HUES48 (cell line): ENCODE measurements at regions not wholly inside any gene's neighbourhood (a gene's known extent, or its start where the extent isn't known, plus 50 kb on each side); places are given as distances from the start of the nearest gene placed in this dataset.

Experiments used
- H3K27ac ChIP-seq: one replicate; pipeline ENCODE4 v1.7.0; 2013; ENCODE audit warnings: low read depth, low read length, inconsistent platforms
- H3K27me3 ChIP-seq: 2 replicates; pipeline ENCODE4 v1.6.1; 2013; ENCODE audit warnings: mild to moderate bottlenecking, low read length; ENCODE audit not compliant: control insufficient read depth, insufficient read depth
- H3K36me3 ChIP-seq: 2 replicates; pipeline ENCODE4 v1.6.1; 2013; ENCODE audit warnings: low read length; ENCODE audit not compliant: control insufficient read depth, insufficient read depth
- H3K4me1 ChIP-seq: 2 replicates; pipeline ENCODE4 v1.6.1; 2013; ENCODE audit warnings: mild to moderate bottlenecking, low read length; ENCODE audit not compliant: control insufficient read depth, insufficient read depth
- H3K4me3 ChIP-seq: 2 replicates; pipeline ENCODE4 v1.5.1; 2013; ENCODE audit warnings: mild to moderate bottlenecking, low read depth, low read length
- H3K9ac ChIP-seq: 2 replicates; pipeline ENCODE4 v1.6.1; 2013; ENCODE audit warnings: mild to moderate bottlenecking, low read depth, low read length, moderate library complexity
- H3K9me3 ChIP-seq: 2 replicates; pipeline ENCODE4 v1.6.1; 2013; ENCODE audit warnings: low read length; ENCODE audit not compliant: control insufficient read depth, insufficient read depth

DNA sequence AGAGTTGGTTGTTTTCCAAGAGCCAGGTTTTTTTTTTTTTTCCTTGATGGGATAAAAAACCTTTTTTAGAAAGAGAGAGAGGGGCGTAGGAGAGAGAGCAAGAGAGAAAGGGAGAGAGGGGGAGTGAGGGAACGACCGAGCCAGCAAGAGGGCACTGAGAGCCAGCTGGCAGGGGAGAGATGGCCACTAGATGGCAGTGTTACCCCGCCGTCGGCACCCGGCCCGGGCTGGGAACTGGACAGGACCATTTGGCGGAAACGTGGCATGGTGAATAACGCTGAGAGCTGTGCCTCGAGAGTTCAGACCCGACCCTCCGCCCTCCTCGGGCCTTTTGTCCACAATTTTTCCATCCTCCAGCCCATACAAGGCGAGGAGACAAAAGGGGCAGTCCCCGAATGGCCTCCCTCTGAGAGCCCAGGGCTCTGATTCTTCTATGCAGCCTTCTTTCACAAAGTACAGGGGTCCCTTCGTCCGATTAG is 286.7 kb upstream of the VRK2 start:
- Histone ChIP-seq H3K4me3 (0 out of 2 replicates have a peak overlapping the region, but pooled peaks have one; percentile 11), H3K27ac (no peak overlapping the region), H3K9ac (peak overlapping the region; percentile 36; the same call in 1 of the 2 replicates), H3K9me3 (no peaks in the 10 kb centered on the region), H3K27me3 (no peaks in the 10 kb centered on the region), H3K36me3 (no peaks in the 10 kb centered on the region), H3K4me1 (peaks cover 21% of the 10 kb centered on the region)

DNA sequence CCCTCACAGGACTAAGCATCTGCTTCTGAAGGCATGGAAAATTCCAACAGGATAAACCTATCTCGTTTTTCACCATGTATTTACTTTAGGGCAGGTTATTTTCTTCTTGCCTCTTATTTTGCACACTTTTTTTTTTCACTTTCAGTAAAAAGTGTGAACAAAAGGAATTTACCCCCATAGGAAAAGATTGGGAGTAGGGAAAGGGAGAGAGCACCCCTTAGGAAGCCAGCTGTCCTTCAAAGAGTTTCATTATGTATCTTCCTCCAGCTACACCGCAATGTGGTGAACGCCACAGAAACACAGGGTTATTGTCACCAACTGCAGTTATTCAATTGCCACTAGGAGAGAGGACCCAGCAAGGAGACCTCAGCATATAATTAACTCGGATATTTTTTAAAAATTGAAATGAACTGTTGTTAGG is 286.2 kb upstream of the VRK2 start:
- no peaks in the 10 kb centered on the region for H3K9me3 ChIP-seq
- no peak overlapping the region for H3K27ac ChIP-seq
- peaks cover 21% of the 10 kb centered on the region for H3K4me1 ChIP-seq
- no peak overlapping the region for H3K9ac ChIP-seq
- no peaks in the 10 kb centered on the region for H3K27me3 ChIP-seq
- H3K4me3 ChIP-seq: no peak overlapping the region
- H3K36me3 ChIP-seq: no peaks in the 10 kb centered on the region

DNA sequence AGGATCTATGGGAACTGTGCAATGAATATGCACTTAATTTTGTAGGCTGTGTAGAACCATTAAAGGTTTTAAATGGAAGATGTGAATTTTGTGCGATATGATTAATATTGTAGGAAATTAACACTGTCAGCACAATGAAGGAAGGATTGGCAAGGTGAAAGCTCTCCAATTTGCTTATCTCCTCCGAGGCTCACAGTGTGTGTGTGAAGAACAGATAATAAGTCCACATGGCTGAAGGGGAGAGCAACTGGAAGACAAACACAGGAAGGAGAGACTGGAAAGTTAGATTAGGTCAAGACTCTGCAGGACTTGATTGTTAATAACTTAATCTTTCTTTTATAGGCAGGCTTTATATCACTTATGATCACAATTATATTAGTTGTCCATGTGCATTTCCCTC is 269.7 kb upstream of the VRK2 start:
- Histone ChIP-seq H3K9ac (no peak overlapping the region), H3K36me3 (no peaks in the 10 kb centered on the region), H3K9me3 (no peaks in the 10 kb centered on the region), H3K27me3 (no peaks in the 10 kb centered on the region), H3K4me3 (no peak overlapping the region), H3K27ac (no peak overlapping the region), H3K4me1 (no peaks in the 10 kb centered on the region)

DNA sequence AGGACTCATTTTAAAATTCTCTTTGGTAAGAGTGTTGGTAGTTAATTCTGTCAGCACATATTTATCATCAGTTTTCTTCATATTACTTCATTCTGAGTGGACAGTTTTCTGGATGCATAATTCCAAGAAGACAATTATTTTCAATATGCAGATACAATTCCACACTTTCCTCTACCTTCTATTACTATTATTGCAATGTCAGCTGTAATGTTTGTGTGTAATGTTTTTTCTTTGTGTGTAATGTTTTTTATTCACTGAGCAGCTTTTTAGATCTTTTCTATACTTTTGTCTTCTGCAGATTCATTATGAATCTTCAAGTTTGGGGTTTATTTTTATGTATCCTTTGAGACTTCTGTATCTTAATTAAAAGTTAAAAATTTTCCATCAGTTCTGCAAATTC is 264.0 kb upstream of the VRK2 start:
- Histone ChIP-seq H3K36me3 (no peaks in the 10 kb centered on the region), H3K27me3 (no peaks in the 10 kb centered on the region), H3K9ac (no peak overlapping the region), H3K9me3 (no peaks in the 10 kb centered on the region), H3K27ac (no peak overlapping the region), H3K4me3 (no peak overlapping the region), H3K4me1 (peaks cover 15% of the 10 kb centered on the region)

DNA sequence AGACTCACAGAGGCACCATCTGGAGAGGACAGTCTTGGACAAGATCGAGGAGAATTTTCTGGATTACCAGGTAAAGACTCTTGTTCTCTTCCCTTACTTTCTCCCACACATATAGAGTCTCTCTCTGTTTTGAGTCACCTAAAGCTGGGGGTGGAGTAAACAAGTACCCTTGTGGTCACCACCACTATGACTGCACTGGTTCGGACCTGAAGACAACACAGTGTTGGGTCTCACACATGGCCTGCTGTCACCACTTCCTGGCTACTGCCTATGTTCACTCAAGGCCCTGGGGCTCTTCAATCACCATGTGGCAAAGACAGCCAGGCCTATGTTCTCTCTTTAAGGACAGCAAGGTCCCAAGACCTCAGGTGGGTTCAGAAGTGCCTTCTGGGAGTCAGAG is 253.3 kb upstream of the VRK2 start:
- Histone ChIP-seq H3K36me3 (no peaks in the 10 kb centered on the region), H3K4me1 (peaks cover 28% of the 10 kb centered on the region), H3K27me3 (no peaks in the 10 kb centered on the region), H3K4me3 (no peak overlapping the region), H3K9me3 (no peaks in the 10 kb centered on the region), H3K27ac (no peak overlapping the region), H3K9ac (no peak overlapping the region)

DNA sequence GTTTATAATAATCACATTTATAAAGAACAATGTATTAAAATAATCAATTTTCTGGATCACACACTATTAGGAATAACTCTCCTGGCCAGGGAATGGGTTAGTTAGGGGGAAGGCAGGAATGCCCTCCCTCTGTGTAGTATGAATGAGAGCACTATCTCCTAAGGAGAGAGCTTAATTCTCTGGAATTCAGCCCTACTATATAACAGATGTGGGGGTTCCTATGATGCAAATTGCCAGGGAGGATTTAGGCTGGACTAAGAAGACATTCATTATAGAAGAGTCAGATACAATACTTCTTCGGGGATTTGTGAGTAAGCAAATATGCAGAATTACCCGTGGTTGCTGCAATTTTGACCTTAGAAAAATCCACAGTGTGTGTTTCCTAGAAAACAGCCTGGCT is 250.1 kb upstream of the VRK2 start:
- H3K9ac ChIP-seq: peak overlapping the region; percentile 13; the same call in 1 of the 2 replicates
- no peaks in the 10 kb centered on the region for H3K27me3 ChIP-seq
- peaks cover 7% of the 10 kb centered on the region for H3K9me3 ChIP-seq
- peaks cover 28% of the 10 kb centered on the region for H3K4me1 ChIP-seq
- H3K27ac ChIP-seq: peak overlapping the region; percentile 96
- H3K4me3 ChIP-seq: peak overlapping the region; percentile 45; the same call in 1 of the 2 replicates
- no peaks in the 10 kb centered on the region for H3K36me3 ChIP-seq

DNA sequence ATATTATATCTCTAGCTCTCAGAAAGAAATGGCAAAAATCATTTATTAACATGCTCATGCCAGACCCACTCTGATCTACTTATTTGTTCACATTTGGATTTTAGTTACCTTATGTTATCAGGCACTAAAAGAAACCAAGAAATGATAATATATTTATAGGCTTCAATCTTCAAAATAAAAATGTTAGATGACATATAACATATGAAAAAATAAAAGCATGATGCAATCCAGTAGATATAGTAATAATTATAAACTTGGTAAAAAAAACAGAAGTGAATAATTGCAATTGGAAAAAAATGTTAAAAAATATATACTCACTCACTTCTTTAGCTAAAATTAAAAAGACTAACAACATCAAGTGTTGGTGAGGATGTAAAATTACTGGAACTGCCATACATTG is 248.3 kb upstream of the VRK2 start:
- Histone ChIP-seq H3K27me3 (no peaks in the 10 kb centered on the region), H3K27ac (no peak overlapping the region), H3K9me3 (peaks cover 7% of the 10 kb centered on the region), H3K4me3 (no peak overlapping the region), H3K4me1 (peaks cover 28% of the 10 kb centered on the region), H3K9ac (no peak overlapping the region), H3K36me3 (no peaks in the 10 kb centered on the region)

DNA sequence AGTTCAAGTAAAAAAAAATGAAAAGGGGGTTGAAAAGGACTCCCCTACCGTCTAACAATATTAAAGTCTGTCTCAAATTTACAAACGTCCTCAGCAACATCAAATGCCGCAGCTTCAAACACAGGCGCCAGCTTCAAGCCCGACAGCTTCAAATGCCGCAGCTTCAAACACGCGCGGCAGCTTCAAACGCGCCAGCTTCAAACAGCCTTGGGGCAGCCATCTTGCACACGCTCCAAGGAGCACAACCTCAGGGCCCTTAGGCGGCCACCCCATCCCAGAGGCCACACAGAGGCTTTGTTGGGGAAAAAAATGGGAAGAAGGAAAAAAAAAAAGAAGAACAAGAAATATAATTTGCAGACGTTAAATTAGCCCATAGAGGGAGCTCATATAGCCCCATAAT is 244.4 kb upstream of the VRK2 start:
- H3K9ac ChIP-seq: no peak overlapping the region
- H3K36me3 ChIP-seq: no peaks in the 10 kb centered on the region
- no peak overlapping the region for H3K4me3 ChIP-seq
- peaks cover 7% of the 10 kb centered on the region for H3K4me1 ChIP-seq
- H3K27ac ChIP-seq: no peak overlapping the region
- no peaks in the 10 kb centered on the region for H3K27me3 ChIP-seq
- H3K9me3 ChIP-seq: peaks cover 7% of the 10 kb centered on the region

DNA sequence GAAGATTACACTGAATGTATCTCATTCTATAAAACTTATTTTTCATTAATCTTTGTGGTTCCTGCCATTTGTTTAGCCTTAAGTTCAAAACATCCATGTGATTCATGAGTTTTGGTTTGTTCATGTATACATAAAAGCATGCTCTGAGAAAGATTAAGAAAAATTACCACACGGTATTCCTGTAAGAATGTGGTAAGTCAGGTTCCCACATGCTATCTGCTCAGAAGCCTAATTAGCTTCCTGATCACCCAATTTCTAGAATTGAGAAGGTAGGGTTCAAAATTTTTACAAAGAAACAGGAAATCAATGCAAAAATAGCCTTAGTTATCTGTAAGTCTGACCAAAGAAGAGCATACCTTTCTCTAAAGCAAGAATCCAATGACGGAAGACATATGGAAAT is 241.6 kb upstream of the VRK2 start:
- Histone ChIP-seq H3K9ac (no peak overlapping the region), H3K4me3 (no peak overlapping the region), H3K36me3 (no peaks in the 10 kb centered on the region), H3K27ac (no peak overlapping the region), H3K27me3 (no peaks in the 10 kb centered on the region), H3K4me1 (no peaks in the 10 kb centered on the region), H3K9me3 (no peaks in the 10 kb centered on the region; the same call in 1 of the 2 replicates)

DNA sequence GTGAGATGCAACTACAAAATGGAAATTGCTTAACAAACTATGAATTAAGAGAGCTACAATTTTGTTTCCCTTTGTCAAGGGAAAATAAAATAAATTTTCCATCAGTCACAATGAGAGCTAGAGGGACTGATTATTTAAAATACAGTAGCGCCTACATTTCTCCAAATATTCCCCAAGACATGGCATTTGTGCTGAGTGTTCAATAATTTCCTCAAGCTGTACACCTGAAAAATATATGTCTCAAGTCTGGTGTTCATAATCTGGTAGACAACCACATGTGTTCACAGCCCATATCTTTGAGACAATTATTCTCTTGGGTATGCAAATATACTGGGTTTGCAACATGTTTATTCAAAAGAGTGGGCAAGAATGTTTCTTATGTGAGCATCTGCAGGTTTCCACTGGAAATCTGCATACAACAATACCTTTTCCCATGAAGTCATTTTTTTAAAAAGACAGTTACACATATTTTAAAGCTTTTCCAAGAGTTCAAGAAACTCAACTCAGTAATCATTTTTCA is 240.1 kb upstream of the VRK2 start:
- H3K9ac ChIP-seq: no peak overlapping the region
- no peak overlapping the region for H3K4me3 ChIP-seq
- no peaks in the 10 kb centered on the region for H3K4me1 ChIP-seq
- H3K36me3 ChIP-seq: no peaks in the 10 kb centered on the region
- H3K27ac ChIP-seq: no peak overlapping the region
- no peaks in the 10 kb centered on the region; the same call in 1 of the 2 replicates for H3K9me3 ChIP-seq
- H3K27me3 ChIP-seq: no peaks in the 10 kb centered on the region

DNA sequence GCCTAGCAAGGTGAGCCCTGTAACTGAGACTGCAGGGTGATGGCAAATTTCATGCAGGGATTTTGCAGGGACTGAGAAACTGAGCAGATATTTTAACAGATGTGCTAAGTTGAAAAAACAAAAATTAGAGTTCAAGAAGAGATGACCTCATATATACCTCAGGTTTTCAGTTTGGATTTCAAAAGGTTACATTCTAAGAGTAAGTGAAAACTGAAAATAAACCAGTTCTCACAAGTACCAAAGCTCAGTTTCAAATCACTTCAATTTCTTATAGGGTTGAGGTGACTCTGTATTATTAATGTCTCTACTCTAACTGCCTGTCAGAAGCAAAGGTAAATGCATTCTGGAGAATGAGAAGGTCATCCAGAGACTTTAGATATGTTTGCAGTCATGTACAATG is 237.4 kb upstream of the VRK2 start:
- Histone ChIP-seq H3K27ac (no peak overlapping the region), H3K9ac (no peak overlapping the region), H3K4me1 (no peaks in the 10 kb centered on the region), H3K9me3 (no peaks in the 10 kb centered on the region), H3K36me3 (no peaks in the 10 kb centered on the region), H3K4me3 (no peak overlapping the region), H3K27me3 (no peaks in the 10 kb centered on the region)
